B cell (primary cell): ENCODE measurements at regions not wholly inside any gene's neighbourhood (a gene's known extent, or its start where the extent isn't known, plus 50 kb on each side); places are given as distances from the start of the nearest gene placed in this dataset.

Experiments used
- ATAC-seq: fragments of 200-7000 bp; cut with Tn5 transposase; one replicate; pipeline ENCODE4 v1.10.0; 2021; ENCODE audit warnings: low read depth, mild to moderate bottlenecking, moderate number of reproducible peaks, moderate library complexity
- CTCF ChIA-PET: fragments of 350-600 bp; sonication (Branson Sonifier 250); formaldehyde crosslinking; loops from one replicate; lab custom pipeline; 2021; ENCODE audit warnings: antibody characterized with exemption, inconsistent platforms; lab: Charles Lee
- POLR2A ChIA-PET: fragments of 350-600 bp; sonication (Branson Sonifier 250); formaldehyde crosslinking; loops from one replicate; lab custom pipeline; 2021; ENCODE audit warnings: antibody characterized with exemption; lab: Charles Lee
- DNase-seq: peaks from one replicate; pipeline ENCODE4 v3.0.0; 2013
- H2AFZ ChIP-seq: 2 replicates; pipeline ENCODE4 v1.6.1; 2012; ENCODE audit warnings: mild to moderate bottlenecking, low read depth, low read length; ENCODE audit not compliant: insufficient read depth, poor library complexity, severe bottlenecking
- H3K27ac ChIP-seq, 2 donors: 1 replicate in 1 of 2; 2 replicates in 1 of 2; pipeline ENCODE4 v1.5.1; 2012 to 2013; ENCODE audit warnings: low read length in 2 of 2, mild to moderate bottlenecking in 2 of 2, moderate library complexity in 1 of 2
- H3K27me3 ChIP-seq, 4 experiments: fragments of 200-600 bp in 1 of 4; sonication (generic) in 1 of 4; replicated peaks in 1 of 4; 1 replicate in 2 of 4; 2 replicates in 2 of 4; pipeline versions ENCODE4 v1.6.1 to v1.7.0; 2013 to 2016; ENCODE audit warnings: low read length in 3 of 4, mild to moderate bottlenecking in 2 of 4, mixed read lengths in 1 of 4, moderate library complexity in 1 of 4; ENCODE audit not compliant: insufficient read depth in 4 of 4, control insufficient read depth in 3 of 4; ENCODE audit errors: control extremely low read depth in 1 of 4
- H3K36me3 ChIP-seq, 2 experiments: replicated peaks in 1 of 2; 1 replicate in 1 of 2; 2 replicates in 1 of 2; pipeline versions ENCODE4 v1.6.1 to v1.7.1; 2013; ENCODE audit warnings: low read length in 1 of 2; ENCODE audit not compliant: insufficient read depth in 2 of 2, control insufficient read depth in 1 of 2; ENCODE audit errors: control extremely low read depth in 1 of 2, extremely low read depth in 1 of 2
- H3K4me1 ChIP-seq, 2 donors: fragments of 200-600 bp in 1 of 2; sonication (generic) in 1 of 2; 1 replicate in 1 of 2; 2 replicates in 1 of 2; pipeline versions ENCODE4 v1.5.1 to v1.6.1; 2013 to 2017; ENCODE audit warnings: low read length in 2 of 2; ENCODE audit not compliant: control insufficient read depth in 2 of 2, insufficient read depth in 2 of 2
- H3K4me2 ChIP-seq: replicated peaks from 2 replicates; pipeline ENCODE3; 2012; ENCODE audit warnings: mild to moderate bottlenecking, low read depth, low read length; ENCODE audit not compliant: poor library complexity, severe bottlenecking
- H3K4me3 ChIP-seq, 5 experiments: fragments of 200-600 bp in 1 of 5; sonication (generic) in 1 of 5; 1 replicate in 3 of 5; 2 replicates in 2 of 5; pipeline versions ENCODE4 v1.5.1 to v1.7.0; 2011 to 2016; ENCODE audit warnings: low read length in 4 of 5, mild to moderate bottlenecking in 4 of 5, low read depth in 2 of 5, control low read depth in 1 of 5, moderate library complexity in 1 of 5; ENCODE audit not compliant: insufficient read depth in 1 of 5; ENCODE audit errors: control extremely low read depth in 1 of 5, extremely low read depth in 1 of 5
- H3K79me2 ChIP-seq: fragments of 200-600 bp; sonication (generic); one replicate; pipeline ENCODE4 v1.6.0; 2016; ENCODE audit warnings: low read length; ENCODE audit not compliant: control insufficient read depth, insufficient read depth
- H3K9ac ChIP-seq: fragments of 200-600 bp; sonication (generic); 2 replicates; pipeline ENCODE4 v1.6.1; 2017; ENCODE audit warnings: mild to moderate bottlenecking, low read length, moderate library complexity
- H3K9me3 ChIP-seq, 3 donors: one replicate each; pipeline versions ENCODE4 v1.6.1 to v1.7.1; 2013; ENCODE audit warnings: low read length in 2 of 3; ENCODE audit not compliant: control insufficient read depth in 2 of 3, insufficient read depth in 1 of 3; ENCODE audit errors: control extremely low read depth in 1 of 3
- H4K20me1 ChIP-seq: 2 replicates; pipeline ENCODE4 v1.6.0; 2012; ENCODE audit warnings: mild to moderate bottlenecking, low read length; ENCODE audit not compliant: insufficient read depth, control insufficient read depth, poor library complexity, severe bottlenecking
- H3K27ac Mint-ChIP-seq: one replicate; pipeline ENCODE4 v1.8.0; 2021; ENCODE audit warnings: mixed read lengths
- H3K27me3 Mint-ChIP-seq: one replicate; pipeline ENCODE4 v1.8.0; 2021; ENCODE audit warnings: mixed read lengths
- H3K4me1 Mint-ChIP-seq: one replicate; pipeline ENCODE4 v1.8.0; 2021; ENCODE audit warnings: mixed read lengths
- H3K4me3 Mint-ChIP-seq: one replicate; pipeline ENCODE4 v1.8.0; 2021; ENCODE audit warnings: mixed read lengths
- H3K9me3 Mint-ChIP-seq: one replicate; pipeline ENCODE4 v1.8.0; 2022; ENCODE audit warnings: mixed read lengths; ENCODE audit not compliant: insufficient read depth
- EZH2 ChIP-seq: IDR thresholded peaks from 2 replicates; pipeline ENCODE4 v1.6.1; 2012; ENCODE audit warnings: borderline replicate concordance, low read depth, mild to moderate bottlenecking, moderate library complexity, low read length; ENCODE audit not compliant: insufficient read depth, poor library complexity, severe bottlenecking
- WGBS: methylation state at CpG from one replicate; pipeline ENCODE4 v1.1.5; 2013; ENCODE audit warnings: missing lambda C conversion rate; ENCODE audit not compliant: insufficient coverage; 5-methylcytosine and 5-hydroxymethylcytosine counted together
- intact Hi-C: fragments of 100-400 bp; cut with micrococcal nuclease; formaldehyde crosslinking; loops from one replicate; pipeline ENCODE4 v1.10.0; 2022
- TF ChIP-seq, protein P1 (sequence below): fragments of 200-600 bp; IDR thresholded peaks from one replicate; pipeline ENCODE4 v1.8.0; 2022; ENCODE audit warnings: antibody characterized with exemption, mild to moderate bottlenecking

DNA sequence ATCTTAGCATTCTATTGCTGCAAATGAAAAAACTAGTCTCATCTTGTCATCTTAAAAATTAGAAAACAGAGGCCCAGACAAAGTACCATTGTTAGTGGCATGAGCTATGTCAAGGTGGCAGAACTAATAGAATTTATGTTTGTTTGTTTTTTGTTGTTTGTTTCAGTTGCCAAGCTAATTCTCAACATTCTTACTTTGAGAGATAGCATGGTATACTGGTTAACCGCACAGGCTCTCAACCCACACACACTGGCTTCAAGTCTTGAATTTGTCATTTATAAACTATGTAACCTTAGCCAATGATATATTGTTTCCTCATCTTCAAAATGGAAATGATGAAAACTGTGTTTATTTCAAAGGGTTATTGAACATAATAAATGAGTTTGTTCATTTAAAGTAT, 367.6 kb upstream of the PLSCR5 start:
- no peak overlapping the region for H3K27ac Mint-ChIP-seq
- H3K9me3 ChIP-seq, result no peaks in the 10 kb centered on the region
- H3K27ac ChIP-seq, result no peak overlapping the region
- H4K20me1 ChIP-seq, result no peaks in the 10 kb centered on the region
- no peak for DNase-seq
- no peaks in the 10 kb centered on the region for H3K9me3 Mint-ChIP-seq
- ATAC-seq, result no peak
- no peak overlapping the region for H2AFZ ChIP-seq
- intact Hi-C loops, result no loop called here
- no peaks in the 10 kb centered on the region for H3K27me3 Mint-ChIP-seq
- H3K4me1 Mint-ChIP-seq, result no peaks in the 10 kb centered on the region
- H3K9ac ChIP-seq, result no peak overlapping the region
- H3K27me3 ChIP-seq, result no peaks in the 10 kb centered on the region
- no peak overlapping the region for H3K4me3 Mint-ChIP-seq
- no peak overlapping the region for H3K4me3 ChIP-seq
- H3K4me2 ChIP-seq, result no peak overlapping the region
- CTCF ChIA-PET, result no interaction called here
- no peaks in the 10 kb centered on the region for H3K79me2 ChIP-seq
- no CpG with 5 or more reads among the region's 1 CpG for WGBS
- POLR2A ChIA-PET, result no interaction called here
- no peaks in the 10 kb centered on the region for H3K4me1 ChIP-seq
- TF ChIP-seq, protein P1, sequence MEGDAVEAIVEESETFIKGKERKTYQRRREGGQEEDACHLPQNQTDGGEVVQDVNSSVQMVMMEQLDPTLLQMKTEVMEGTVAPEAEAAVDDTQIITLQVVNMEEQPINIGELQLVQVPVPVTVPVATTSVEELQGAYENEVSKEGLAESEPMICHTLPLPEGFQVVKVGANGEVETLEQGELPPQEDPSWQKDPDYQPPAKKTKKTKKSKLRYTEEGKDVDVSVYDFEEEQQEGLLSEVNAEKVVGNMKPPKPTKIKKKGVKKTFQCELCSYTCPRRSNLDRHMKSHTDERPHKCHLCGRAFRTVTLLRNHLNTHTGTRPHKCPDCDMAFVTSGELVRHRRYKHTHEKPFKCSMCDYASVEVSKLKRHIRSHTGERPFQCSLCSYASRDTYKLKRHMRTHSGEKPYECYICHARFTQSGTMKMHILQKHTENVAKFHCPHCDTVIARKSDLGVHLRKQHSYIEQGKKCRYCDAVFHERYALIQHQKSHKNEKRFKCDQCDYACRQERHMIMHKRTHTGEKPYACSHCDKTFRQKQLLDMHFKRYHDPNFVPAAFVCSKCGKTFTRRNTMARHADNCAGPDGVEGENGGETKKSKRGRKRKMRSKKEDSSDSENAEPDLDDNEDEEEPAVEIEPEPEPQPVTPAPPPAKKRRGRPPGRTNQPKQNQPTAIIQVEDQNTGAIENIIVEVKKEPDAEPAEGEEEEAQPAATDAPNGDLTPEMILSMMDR, result no peak
- no peak for TF ChIP-seq EZH2
- H3K36me3 ChIP-seq, result no peaks in the 10 kb centered on the region

DNA sequence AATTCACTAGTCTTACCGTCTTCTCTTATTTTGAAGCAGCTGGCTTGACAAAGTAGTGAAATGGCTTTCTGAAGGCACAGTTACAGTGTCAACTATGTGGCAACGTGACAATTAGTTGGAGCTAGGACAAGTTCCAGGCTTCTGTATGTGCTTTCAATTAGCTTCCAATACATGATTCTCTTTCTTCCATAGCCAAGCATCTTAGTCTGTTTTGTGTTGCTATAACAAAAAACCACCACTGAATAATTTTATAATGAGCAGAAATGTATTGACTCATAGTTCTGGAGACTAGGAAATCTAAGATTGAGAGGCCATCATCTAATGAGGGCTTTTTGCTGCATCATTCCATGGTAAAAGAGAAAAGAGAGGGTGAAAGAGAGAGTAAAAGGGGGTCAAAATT, 365.1 kb upstream of the PLSCR5 start:
- Histone ChIP-seq H3K79me2 (no peaks in the 10 kb centered on the region), H3K9me3 (no peaks in the 10 kb centered on the region), H3K4me2 (no peak overlapping the region), H3K36me3 (no peaks in the 10 kb centered on the region), H2AFZ (no peak overlapping the region), H3K9ac (no peak overlapping the region), H3K27ac (no peak overlapping the region), H3K4me3 (no peak overlapping the region), H4K20me1 (no peaks in the 10 kb centered on the region), H3K27me3 (no peaks in the 10 kb centered on the region), H3K4me1 (no peaks in the 10 kb centered on the region)
- DNase-seq (no peak), ATAC-seq (no peak)
- Mint-ChIP-seq H3K4me3 (no peak overlapping the region), H3K4me1 (no peaks in the 10 kb centered on the region), H3K27me3 (no peaks in the 10 kb centered on the region), H3K9me3 (no peaks in the 10 kb centered on the region), H3K27ac (no peak overlapping the region)
- intact Hi-C loops, result no loop called here
- POLR2A ChIA-PET, result no interaction called here
- WGBS, result 68% methylated on average over 2 of the region's 2 CpGs
- TF ChIP-seq, protein P1, result no peak
- no peak for TF ChIP-seq EZH2
- CTCF ChIA-PET, result no interaction called here
